ENCODE measurements at regions not wholly inside any gene's neighbourhood (a gene's known extent, or its start where the extent isn't known, plus 50 kb on each side); places are given as distances from the start of the nearest gene placed in this dataset.

- Mint-ChIP-seq H3K27me3 (ENCODE audit: low read depth) (no peaks in the 10 kb centered on the region), H3K9me3 (ENCODE audit: low read depth) (no peaks in the 10 kb centered on the region), H3K4me1 (ENCODE audit: low read depth) (peaks cover 5% of the 10 kb centered on the region), H3K36me3 (ENCODE audit: low read depth) (no peaks in the 10 kb centered on the region), H3K27ac (ENCODE audit: unreplicated experiment) (no peak overlapping the region), H3K4me3 (ENCODE audit: unreplicated experiment) (no peak overlapping the region)
- TF ChIP-seq CTCF (IDR thresholded peaks at IDR 0.05): no peak
- DNase-seq (ENCODE audit: low spot score): no peak
Measured at GRCh38 chr4:160872491-160872890, 1291.3 kb downstream of the FSTL5 start.

GRCh38 chr4:160877087-160877790 lies 1286.6 kb downstream of the FSTL5 start:
- Mint-ChIP-seq H3K4me3 (ENCODE audit: unreplicated experiment) (no peak overlapping the region), H3K27ac (ENCODE audit: unreplicated experiment) (no peak overlapping the region), H3K4me1 (ENCODE audit: low read depth) (peaks cover 7% of the 10 kb centered on the region), H3K27me3 (ENCODE audit: low read depth) (no peaks in the 10 kb centered on the region), H3K36me3 (ENCODE audit: low read depth) (no peaks in the 10 kb centered on the region), H3K9me3 (ENCODE audit: low read depth) (no peaks in the 10 kb centered on the region)
- TF ChIP-seq CTCF (IDR thresholded peaks at IDR 0.05): no peak
- no peak for DNase-seq (ENCODE audit: low spot score)

- peaks cover 7% of the 10 kb centered on the region for H3K4me1 Mint-ChIP-seq (ENCODE audit: low read depth)
- H3K27me3 Mint-ChIP-seq (ENCODE audit: low read depth): no peaks in the 10 kb centered on the region
- no peak overlapping the region for H3K4me3 Mint-ChIP-seq (ENCODE audit: unreplicated experiment)
- no peak for DNase-seq (ENCODE audit: low spot score)
- H3K9me3 Mint-ChIP-seq (ENCODE audit: low read depth): no peaks in the 10 kb centered on the region
- H3K27ac Mint-ChIP-seq (ENCODE audit: unreplicated experiment): no peak overlapping the region
- H3K36me3 Mint-ChIP-seq (ENCODE audit: low read depth): no peaks in the 10 kb centered on the region
- no peak for TF ChIP-seq CTCF (IDR thresholded peaks at IDR 0.05)
Measured at GRCh38 chr4:160880180-160880579, 1283.6 kb downstream of the FSTL5 start.

GRCh38 chr4:160887668-160888067 lies 1276.1 kb downstream of the FSTL5 start:
- peaks cover 5% of the 10 kb centered on the region for H3K9me3 Mint-ChIP-seq (ENCODE audit: low read depth)
- DNase-seq (ENCODE audit: low spot score): no peak
- peaks cover 2% of the 10 kb centered on the region for H3K27me3 Mint-ChIP-seq (ENCODE audit: low read depth)
- no peaks in the 10 kb centered on the region for H3K36me3 Mint-ChIP-seq (ENCODE audit: low read depth)
- no peak for TF ChIP-seq CTCF (IDR thresholded peaks at IDR 0.05)
- H3K4me1 Mint-ChIP-seq (ENCODE audit: low read depth): no peaks in the 10 kb centered on the region
- no peak overlapping the region for H3K27ac Mint-ChIP-seq (ENCODE audit: unreplicated experiment)
- H3K4me3 Mint-ChIP-seq (ENCODE audit: unreplicated experiment): no peak overlapping the region

- Mint-ChIP-seq H3K27me3 (ENCODE audit: low read depth) (peaks cover 6% of the 10 kb centered on the region), H3K4me3 (ENCODE audit: unreplicated experiment) (no peak overlapping the region), H3K27ac (ENCODE audit: unreplicated experiment) (no peak overlapping the region), H3K4me1 (ENCODE audit: low read depth) (no peaks in the 10 kb centered on the region), H3K36me3 (ENCODE audit: low read depth) (no peaks in the 10 kb centered on the region), H3K9me3 (ENCODE audit: low read depth) (peaks cover 3% of the 10 kb centered on the region)
- no peak for TF ChIP-seq CTCF (IDR thresholded peaks at IDR 0.05)
- DNase-seq (ENCODE audit: low spot score): no peak
Measured at GRCh38 chr4:160894128-160894527, 1269.7 kb downstream of the FSTL5 start.
